Activated B cell treated with CpG ODN at 0.5 μM for 24 hours (primary cell): ENCODE measurements at regions not wholly inside any gene's neighbourhood (a gene's known extent, or its start where the extent isn't known, plus 50 kb on each side); places are given as distances from the start of the nearest gene placed in this dataset.

ENCODE experiments used
- ATAC-seq: fragments of 200-7000 bp; cut with Tn5 transposase; one replicate; pipeline ENCODE4 v1.10.0; 2021; ENCODE audit warnings: low read depth, mild to moderate bottlenecking, moderate library complexity
- CTCF ChIA-PET: fragments of 350-600 bp; sonication (Branson Sonifier 250); formaldehyde crosslinking; loops from one replicate; lab custom pipeline; 2021; ENCODE audit warnings: antibody characterized with exemption; lab: Charles Lee
- POLR2A ChIA-PET: fragments of 350-600 bp; sonication (Branson Sonifier 250); formaldehyde crosslinking; loops from one replicate; lab custom pipeline; 2021; ENCODE audit warnings: antibody characterized with exemption; lab: Charles Lee
- DNase-seq: peaks from one replicate; pipeline ENCODE4 v3.0.0; 2022
- H3K27ac Mint-ChIP-seq: one replicate; pipeline ENCODE4 v1.8.0; 2020; ENCODE audit warnings: mixed read lengths
- H3K27me3 Mint-ChIP-seq: one replicate; pipeline ENCODE4 v1.8.0; 2021; ENCODE audit warnings: mixed read lengths
- H3K36me3 Mint-ChIP-seq: one replicate; pipeline ENCODE4 v1.8.0; 2021; ENCODE audit warnings: low read depth, mixed read lengths
- H3K4me1 Mint-ChIP-seq: one replicate; pipeline ENCODE4 v1.8.0; 2021; ENCODE audit warnings: mixed read lengths
- H3K4me3 Mint-ChIP-seq: one replicate; pipeline ENCODE4 v1.8.0; 2020; ENCODE audit warnings: mild to moderate bottlenecking, mixed read lengths
- H3K9me3 Mint-ChIP-seq: one replicate; pipeline ENCODE4 v1.8.0; 2020; ENCODE audit warnings: mixed read lengths
- intact Hi-C: fragments of 100-400 bp; cut with micrococcal nuclease; formaldehyde crosslinking; loops from one replicate; pipeline ENCODE4 v1.15.1; 2024
- TF ChIP-seq, protein P1 (sequence below): fragments of 200-600 bp; IDR thresholded peaks from one replicate; pipeline ENCODE4 v1.8.0; 2022; ENCODE audit warnings: antibody characterized with exemption, mild to moderate bottlenecking

DNA sequence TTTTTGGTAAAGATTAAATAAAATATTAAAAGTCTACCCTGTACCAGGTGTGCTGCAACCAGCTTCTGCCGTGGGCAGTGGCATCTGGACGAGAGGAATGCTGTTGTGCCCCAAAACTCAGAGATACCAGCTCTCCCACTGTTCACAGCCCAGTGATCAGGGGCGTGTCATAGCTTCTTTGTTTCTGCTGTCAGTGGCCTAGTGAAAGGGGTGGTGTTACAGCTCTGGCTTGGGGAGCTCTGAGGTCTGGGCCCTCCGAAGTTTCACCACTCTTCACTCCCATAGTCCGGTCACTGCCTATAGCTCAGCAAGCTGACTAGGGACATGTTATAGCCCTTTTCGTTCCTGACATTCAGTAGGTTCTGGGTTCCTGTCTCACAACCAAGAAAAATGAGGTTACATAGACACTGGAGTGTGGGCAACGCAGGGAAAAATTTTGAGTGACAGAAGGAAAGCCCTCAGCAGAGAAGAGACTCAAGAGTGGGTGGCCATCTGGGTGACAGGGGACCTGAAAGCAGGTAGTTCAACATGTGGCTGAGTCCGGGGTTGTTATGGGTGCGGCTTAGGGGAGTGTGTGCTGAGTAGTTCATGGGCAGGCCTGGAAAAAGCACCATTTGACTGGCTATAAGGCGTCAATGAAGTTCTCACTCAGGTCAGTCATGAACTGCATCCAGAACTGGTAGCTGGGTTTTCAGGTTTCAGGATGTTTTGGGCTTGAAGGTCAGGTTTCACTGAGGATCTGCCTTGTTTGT is 1184.4 kb upstream of the PABPC4L start:
- no peak overlapping the region for H3K4me3 Mint-ChIP-seq
- no peaks in the 10 kb centered on the region for H3K36me3 Mint-ChIP-seq
- TF ChIP-seq, protein P1, sequence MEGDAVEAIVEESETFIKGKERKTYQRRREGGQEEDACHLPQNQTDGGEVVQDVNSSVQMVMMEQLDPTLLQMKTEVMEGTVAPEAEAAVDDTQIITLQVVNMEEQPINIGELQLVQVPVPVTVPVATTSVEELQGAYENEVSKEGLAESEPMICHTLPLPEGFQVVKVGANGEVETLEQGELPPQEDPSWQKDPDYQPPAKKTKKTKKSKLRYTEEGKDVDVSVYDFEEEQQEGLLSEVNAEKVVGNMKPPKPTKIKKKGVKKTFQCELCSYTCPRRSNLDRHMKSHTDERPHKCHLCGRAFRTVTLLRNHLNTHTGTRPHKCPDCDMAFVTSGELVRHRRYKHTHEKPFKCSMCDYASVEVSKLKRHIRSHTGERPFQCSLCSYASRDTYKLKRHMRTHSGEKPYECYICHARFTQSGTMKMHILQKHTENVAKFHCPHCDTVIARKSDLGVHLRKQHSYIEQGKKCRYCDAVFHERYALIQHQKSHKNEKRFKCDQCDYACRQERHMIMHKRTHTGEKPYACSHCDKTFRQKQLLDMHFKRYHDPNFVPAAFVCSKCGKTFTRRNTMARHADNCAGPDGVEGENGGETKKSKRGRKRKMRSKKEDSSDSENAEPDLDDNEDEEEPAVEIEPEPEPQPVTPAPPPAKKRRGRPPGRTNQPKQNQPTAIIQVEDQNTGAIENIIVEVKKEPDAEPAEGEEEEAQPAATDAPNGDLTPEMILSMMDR: no peak
- ChIA-PET CTCF (no interaction called here), POLR2A (no interaction called here)
- no peaks in the 10 kb centered on the region for H3K27me3 Mint-ChIP-seq
- DNase-seq: no peak
- H3K27ac Mint-ChIP-seq: no peak overlapping the region
- H3K4me1 Mint-ChIP-seq: no peaks in the 10 kb centered on the region
- H3K9me3 Mint-ChIP-seq: peaks cover 6% of the 10 kb centered on the region
- intact Hi-C loops: no loop called here
- ATAC-seq: no peak

DNA sequence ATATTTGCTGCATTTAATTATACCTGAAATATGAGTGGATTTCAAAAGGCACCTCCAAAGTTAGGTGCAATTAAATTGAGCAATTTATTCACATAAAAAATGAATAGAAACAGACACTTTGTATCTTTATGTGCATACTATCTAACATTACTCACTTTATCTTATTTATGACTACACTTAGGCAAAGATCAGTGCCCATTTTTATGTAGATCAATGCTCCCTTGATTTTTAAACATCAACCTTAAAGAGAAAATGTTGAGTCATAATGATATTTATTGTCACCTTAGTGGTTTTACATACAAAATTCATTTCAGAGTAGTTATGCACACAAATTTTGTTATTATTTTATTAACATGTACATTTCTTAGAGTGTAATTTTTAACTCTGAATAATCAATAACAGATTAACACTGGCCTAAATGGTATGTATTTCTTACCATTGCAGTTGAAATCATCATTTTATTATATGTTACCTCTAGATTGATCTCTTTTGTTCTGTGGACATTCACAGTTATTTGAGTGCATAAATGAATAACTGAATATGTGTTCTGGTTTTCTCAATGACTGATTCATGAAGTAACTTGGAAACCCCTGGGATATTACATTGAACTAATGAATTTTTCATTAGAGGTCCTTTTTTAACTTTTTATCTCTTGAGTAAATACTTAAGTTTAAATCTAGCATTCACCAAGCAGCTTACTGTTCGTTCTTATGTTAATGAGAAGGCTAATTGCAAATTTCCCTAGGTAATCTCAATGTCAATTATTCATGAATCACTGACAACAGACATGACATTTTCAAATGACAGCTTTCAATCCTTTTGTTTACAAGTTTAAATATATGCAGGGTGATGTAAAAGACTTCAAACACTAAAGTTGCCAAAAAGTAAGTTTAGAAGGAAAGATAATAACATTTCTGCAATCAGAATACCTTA is 1182.0 kb upstream of the PABPC4L start:
- Mint-ChIP-seq H3K9me3 (peaks cover 4% of the 10 kb centered on the region), H3K4me3 (no peak overlapping the region), H3K27ac (no peak overlapping the region), H3K36me3 (no peaks in the 10 kb centered on the region), H3K4me1 (no peaks in the 10 kb centered on the region), H3K27me3 (no peaks in the 10 kb centered on the region)
- no peak for ATAC-seq
- CTCF ChIA-PET: no interaction called here
- POLR2A ChIA-PET: no interaction called here
- DNase-seq: no peak
- TF ChIP-seq, protein P1: no peak
- intact Hi-C loops: no loop called here

DNA sequence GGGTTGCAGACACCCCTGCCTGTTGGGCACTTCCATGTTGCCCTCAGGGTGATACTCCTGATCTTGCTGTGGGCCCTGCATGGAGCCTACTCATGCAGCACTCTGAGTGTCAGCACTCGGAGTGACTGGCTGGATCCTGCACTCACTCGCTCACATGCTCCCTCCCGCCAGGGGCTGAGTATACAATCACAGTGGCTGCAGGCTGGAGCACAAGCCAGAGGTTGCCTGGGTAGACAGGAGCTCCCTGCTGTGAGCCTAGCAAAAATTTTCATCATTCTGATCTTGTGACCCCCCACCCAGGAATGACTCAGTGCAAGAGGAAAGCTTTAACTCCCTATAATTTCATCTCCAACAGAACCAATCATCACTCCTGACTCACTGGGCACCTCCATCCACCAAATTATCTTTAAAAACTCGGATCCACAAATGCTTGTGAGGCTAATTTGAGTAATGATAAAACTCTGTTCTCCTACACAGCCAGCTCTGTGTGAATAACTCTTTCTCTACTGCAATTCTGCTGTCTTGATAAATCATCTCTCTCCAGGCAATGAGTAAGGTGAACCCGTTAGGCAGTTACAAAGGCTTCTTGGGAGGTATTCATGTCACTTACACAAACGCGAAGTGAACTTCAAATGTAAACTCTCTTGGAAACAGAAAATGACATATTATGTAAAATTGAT is 1180.8 kb upstream of the PABPC4L start:
- Mint-ChIP-seq H3K36me3 (no peaks in the 10 kb centered on the region), H3K27ac (no peak overlapping the region), H3K27me3 (no peaks in the 10 kb centered on the region), H3K4me1 (no peaks in the 10 kb centered on the region), H3K9me3 (peaks cover 9% of the 10 kb centered on the region), H3K4me3 (no peak overlapping the region)
- ChIA-PET CTCF (no interaction called here), POLR2A (no interaction called here)
- no peak for ATAC-seq
- intact Hi-C loops: no loop called here
- no peak for DNase-seq
- TF ChIP-seq, protein P1: no peak

- no peak overlapping the region for H3K27ac Mint-ChIP-seq
- no peak overlapping the region for H3K4me3 Mint-ChIP-seq
- intact Hi-C loops: no loop called here
- CTCF ChIA-PET: interaction anchor here (1.0 kb wide), 1 partner anchor 1492 kb away, joined by 3 read pairs; no protein-coding TSS in a partner anchor
- no peaks in the 10 kb centered on the region for H3K36me3 Mint-ChIP-seq
- no peaks in the 10 kb centered on the region for H3K4me1 Mint-ChIP-seq
- TF ChIP-seq, protein P1: no peak
- DNase-seq (no peak), ATAC-seq (no peak)
- H3K27me3 Mint-ChIP-seq: no peaks in the 10 kb centered on the region
- POLR2A ChIA-PET: no interaction called here
- peaks cover 2% of the 10 kb centered on the region for H3K9me3 Mint-ChIP-seq
Measured at GRCh38 chr4:135372131-135372530, 1170.5 kb upstream of the PABPC4L start.

DNA sequence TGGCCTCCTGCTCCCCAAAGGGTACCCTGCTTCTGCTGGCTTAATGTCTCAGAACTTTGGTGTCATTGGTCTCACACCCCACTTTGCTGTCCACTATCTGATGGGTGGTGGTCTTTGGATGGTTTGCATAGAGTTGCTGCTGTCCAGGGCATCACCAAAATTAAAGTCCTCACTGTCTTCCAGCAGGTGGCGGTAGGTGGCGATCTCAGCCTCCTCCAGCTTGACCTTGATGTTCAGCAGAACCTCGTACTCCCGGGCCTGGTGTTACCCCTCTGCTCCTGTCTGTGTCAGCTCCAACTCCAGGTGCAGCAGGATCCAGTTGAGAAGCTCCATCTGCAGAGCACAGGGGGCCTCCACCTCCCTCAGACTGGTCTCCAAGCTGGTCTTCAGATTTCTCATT is 1169.5 kb upstream of the PABPC4L start:
- Mint-ChIP-seq H3K36me3 (no peaks in the 10 kb centered on the region), H3K4me1 (no peaks in the 10 kb centered on the region), H3K9me3 (peaks cover 2% of the 10 kb centered on the region), H3K4me3 (no peak overlapping the region), H3K27me3 (no peaks in the 10 kb centered on the region), H3K27ac (no peak overlapping the region)
- TF ChIP-seq, protein P1: no peak
- ChIA-PET POLR2A (no interaction called here), CTCF (no interaction called here)
- DNase-seq: no peak
- intact Hi-C loops: no loop called here
- no peak for ATAC-seq
